NCI-H1436 (cell line): ENCODE measurements at regions not wholly inside any gene's neighbourhood (a gene's known extent, or its start where the extent isn't known, plus 50 kb on each side); places are given as distances from the start of the nearest gene placed in this dataset.

ENCODE experiments used
- DNase-seq: peaks from one replicate; lab custom pipeline; 2025; lab: John Stamatoyannopoulos, UW

DNA sequence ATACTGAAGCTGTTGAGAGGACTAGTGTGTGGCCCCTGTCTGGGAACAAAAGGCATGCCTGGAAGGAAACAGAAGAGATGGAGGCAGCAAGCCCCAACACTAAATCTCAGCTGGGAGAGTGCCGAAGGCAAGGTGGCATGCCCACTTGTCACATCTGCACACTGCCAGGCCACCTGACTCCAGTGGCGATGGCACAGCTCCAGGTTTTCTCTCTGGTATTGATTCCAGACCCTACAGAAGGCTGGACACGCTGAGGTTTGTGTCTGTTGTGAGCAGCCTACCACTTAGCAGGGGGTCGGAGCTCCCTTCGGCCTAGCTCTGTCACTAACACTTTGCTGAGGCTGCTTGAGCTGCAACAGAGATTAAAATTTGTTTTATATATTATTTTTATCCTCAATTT, 307.3 kb downstream of the TDRD15 start:
- DNase-seq: no peak

DNA sequence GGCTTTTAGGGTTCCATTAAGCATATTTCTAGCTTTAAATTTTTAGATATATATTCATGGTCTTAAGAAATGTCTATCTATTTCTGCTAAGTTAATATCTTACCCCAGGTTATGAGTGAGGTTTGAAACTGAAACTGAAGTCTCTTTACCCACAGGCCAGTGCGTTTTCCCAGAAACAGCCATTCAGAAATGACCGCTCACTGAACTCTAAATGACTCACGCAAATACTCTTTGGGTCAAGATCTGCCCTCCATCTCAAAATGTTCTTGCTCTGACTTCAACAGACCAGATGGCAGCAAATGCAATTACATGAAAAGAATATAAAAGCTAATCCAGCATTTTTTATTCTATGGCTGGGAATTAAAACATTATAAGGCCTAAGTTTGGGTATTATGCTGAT, 315.2 kb downstream of the TDRD15 start:
- no peak for DNase-seq

- no peak for DNase-seq
Measured at GRCh38 chr2:21441442-21441841, 317.7 kb downstream of the TDRD15 start.

DNA sequence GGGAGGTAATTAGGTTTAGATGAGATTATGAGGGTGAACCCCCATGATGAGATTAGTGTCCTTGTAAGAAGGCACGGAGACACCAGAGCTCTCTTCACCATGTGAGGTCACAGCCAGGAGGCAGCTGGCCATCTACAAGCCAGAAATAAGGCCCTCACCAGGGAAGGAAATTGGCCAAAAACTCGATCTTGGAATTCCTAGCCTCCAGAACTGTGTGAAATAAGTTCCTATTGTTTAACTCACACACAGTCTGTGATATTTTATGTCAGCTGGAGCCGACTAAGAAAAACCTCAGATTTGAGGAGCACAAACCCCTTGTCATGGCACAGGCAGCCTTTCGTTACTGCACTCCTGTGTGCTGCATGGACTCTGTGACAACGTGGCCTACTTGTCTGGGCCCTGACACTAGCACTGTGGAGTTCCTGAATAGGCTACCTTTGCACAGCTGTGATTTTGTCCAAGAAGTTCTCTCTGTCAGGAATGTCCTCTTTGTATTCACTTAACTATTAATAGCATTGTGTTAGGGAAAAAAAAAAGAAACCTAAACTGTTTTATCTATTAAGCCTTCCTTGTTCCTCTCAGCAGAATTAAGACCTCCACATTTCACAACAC, 319.8 kb downstream of the TDRD15 start:
- DNase-seq: no peak

GRCh38 chr2:21449881-21450280, 326.1 kb downstream of the TDRD15 start:
- DNase-seq: no peak

- no peak for DNase-seq
Measured at GRCh38 chr2:21451403-21451802, 327.6 kb downstream of the TDRD15 start.

DNA sequence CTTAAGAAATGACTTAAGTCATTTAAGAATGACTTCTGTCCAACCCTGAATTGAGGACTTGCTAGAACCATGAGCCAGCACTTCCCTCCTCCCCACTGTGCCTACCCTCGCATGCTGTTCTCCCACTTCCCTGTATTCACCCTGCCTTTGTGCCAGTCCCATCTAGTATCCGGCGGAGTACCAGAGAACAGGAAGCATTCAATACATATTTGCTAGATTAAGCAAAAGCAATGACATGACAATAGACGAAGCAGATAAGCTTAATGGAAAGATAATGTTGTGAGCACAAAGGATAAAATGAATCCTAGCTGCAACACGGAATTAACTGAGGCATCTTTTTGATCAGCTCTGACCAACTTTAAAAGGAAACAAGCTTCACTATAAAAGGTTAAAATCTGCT, 328.5 kb downstream of the TDRD15 start:
- no peak for DNase-seq

DNA sequence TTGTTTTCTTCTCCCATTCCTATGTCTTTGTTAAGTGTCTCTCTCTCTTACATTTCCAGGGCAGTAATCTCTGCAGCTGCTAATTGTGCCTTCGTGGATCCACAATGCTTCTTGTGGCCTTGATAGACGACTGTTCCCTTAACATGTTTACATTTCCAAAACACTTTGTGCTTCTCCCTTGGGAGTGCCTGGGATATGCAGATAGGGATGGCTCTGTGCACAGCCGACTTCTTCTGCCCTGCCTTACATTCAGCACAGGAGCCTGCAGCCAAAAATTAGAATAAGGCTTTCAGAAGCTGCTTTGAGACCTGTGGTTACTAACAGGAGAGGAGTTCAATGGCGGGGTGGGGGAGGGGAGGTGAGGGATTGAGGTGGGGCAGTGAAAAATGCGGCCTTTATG, 328.9 kb downstream of the TDRD15 start:
- DNase-seq: no peak

- DNase-seq: no peak
Measured at GRCh38 chr2:21453723-21454450, 330.1 kb downstream of the TDRD15 start.

GRCh38 chr2:21454839-21455238, 331.1 kb downstream of the TDRD15 start:
- no peak for DNase-seq

DNA sequence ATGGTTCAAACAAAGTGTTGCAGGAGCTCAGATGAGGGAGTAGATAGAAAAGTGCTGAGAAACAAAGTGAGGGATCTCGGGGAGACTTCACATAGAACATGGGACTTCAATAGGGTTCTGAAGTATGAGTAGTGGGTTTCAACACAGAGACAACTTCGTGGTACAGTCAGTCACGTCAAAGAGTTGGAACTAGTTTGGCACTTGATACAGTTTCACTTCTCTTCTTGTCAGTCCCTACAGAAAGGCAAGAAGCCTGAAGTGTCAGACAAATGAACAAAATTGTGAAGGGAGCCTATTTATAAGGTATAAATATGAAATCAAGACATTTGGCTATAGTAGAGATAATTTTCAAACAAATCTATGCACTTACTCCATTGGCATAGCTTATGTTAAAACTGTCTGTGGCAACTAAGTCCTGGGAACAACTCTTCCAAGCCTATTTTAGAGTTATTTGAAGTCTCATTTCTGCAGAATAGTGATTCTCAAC, 338.0 kb downstream of the TDRD15 start:
- no peak for DNase-seq

GRCh38 chr2:21466341-21466927, 342.7 kb downstream of the TDRD15 start:
- no peak for DNase-seq

GRCh38 chr2:21467280-21467818, 343.6 kb downstream of the TDRD15 start:
- no peak for DNase-seq

GRCh38 chr2:21467910-21468309, 344.1 kb downstream of the TDRD15 start:
- no peak for DNase-seq

- DNase-seq: no peak
Measured at GRCh38 chr2:21468624-21469023, 344.9 kb downstream of the TDRD15 start.

- DNase-seq: no peak
Measured at GRCh38 chr2:21469158-21469557, 345.4 kb downstream of the TDRD15 start.

GRCh38 chr2:21469564-21469963, 345.8 kb downstream of the TDRD15 start:
- DNase-seq: no peak

- DNase-seq: no peak
Measured at GRCh38 chr2:21480162-21480561, 356.4 kb downstream of the TDRD15 start.

DNA sequence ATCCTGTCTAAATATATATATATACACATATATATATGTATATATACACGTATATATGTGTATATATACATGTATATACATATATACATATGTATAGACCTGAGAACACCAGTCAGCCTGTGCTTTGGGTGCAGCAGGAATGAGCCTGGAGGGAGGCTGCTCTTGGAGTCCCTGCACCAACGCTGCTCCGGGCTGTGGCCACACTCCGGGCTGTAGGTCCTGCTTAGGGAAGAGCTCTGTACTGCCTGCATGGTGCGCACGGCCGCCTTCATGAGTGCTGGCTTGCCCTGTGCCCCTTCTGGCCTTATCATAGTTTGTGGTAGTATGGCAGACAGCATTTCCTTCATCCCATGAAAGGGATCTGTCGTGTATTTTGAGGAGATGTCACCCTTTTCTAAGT, 360.9 kb downstream of the TDRD15 start:
- no peak for DNase-seq

- no peak for DNase-seq
Measured at GRCh38 chr2:21486445-21486844, 362.7 kb downstream of the TDRD15 start.

- DNase-seq: no peak
Measured at GRCh38 chr2:21489080-21489479, 365.3 kb downstream of the TDRD15 start.

DNA sequence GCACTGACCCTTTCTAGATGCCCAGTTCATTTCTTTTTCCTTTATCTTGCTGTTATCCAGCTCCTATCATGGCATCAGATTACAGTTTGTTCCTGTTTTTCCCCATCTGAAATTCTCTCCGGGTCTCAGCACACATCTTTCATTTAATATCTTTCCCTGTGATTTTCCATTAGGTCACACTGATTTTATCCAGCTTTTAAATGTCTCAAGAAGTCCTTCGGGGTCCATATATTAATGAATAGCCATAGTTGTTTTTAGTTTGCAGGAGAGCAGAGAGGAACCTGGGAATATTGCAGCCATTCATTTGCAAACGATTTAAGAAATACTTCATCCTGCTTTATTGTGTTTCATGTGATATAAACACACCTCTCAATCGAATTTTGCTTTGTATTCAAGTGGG, 374.2 kb downstream of the TDRD15 start:
- no peak for DNase-seq

DNA sequence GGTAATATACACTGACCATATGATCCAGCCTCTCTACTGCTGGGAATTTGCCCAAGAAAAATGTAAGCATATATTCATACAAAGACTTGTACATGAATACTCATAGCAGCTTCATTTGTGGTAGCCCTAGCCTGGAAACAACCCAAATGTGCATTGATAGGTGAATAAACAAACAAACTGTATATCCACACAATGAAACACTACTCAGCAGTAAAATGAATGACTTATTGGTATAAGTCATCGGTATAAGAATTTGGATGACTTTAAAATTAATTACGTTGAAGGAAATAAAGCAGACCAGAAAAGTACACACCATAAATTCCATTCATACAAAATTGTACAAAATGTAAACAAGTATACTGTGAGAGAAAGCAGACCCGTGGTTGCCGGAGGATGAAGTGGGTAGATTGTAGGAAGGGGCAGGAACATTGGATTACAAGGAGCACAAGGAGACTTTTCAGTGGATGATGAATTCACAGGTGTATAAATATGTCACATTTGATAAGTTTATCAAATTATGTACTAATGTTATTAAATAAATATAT, 376.7 kb downstream of the TDRD15 start:
- DNase-seq: no peak
